Brain pericyte (primary cell): ENCODE measurements at regions not wholly inside any gene's neighbourhood (a gene's known extent, or its start where the extent isn't known, plus 50 kb on each side); places are given as distances from the start of the nearest gene placed in this dataset.
A peak's percentile ranks its signal among the peaks of the same experiment; 100 is the strongest.

Source experiments
- DNase-seq: peaks from one replicate; pipeline ENCODE4 v3.0.0-alpha.2; 2012; ENCODE audit warnings: low read depth, low spot score

- no peak for DNase-seq
Measured at GRCh38 chr1:221101807-221102605, 222.8 kb downstream of the HLX start.

- DNase-seq = no peak
Measured at GRCh38 chr1:221104596-221104995, 225.4 kb downstream of the HLX start.

- DNase-seq = no peak
Measured at GRCh38 chr1:221105578-221105977, 226.3 kb downstream of the HLX start.

GRCh38 chr1:221106616-221107015, 227.4 kb downstream of the HLX start:
- DNase-seq = no peak

GRCh38 chr1:221109930-221110329, 230.7 kb downstream of the HLX start:
- DNase-seq = no peak

DNA sequence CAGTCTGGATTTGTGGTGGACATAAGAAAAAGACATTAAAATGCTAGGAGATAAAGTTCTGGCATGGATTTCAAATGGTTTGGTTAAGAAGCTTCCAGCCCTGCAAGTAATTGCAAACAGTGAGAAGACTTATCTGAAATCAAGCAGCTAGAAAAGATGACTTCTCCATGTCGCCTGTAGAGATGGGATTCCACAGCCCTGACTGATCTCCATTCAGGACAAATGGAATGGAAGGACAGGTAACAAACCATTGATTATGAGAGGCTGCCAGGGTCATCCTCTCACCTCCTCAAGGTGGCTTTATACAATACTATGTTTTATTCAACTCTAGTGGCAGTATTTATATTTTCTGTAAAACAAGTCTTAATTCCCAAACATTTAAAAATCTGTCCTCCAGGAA, 237.9 kb downstream of the HLX start:
- DNase-seq = no peak

DNA sequence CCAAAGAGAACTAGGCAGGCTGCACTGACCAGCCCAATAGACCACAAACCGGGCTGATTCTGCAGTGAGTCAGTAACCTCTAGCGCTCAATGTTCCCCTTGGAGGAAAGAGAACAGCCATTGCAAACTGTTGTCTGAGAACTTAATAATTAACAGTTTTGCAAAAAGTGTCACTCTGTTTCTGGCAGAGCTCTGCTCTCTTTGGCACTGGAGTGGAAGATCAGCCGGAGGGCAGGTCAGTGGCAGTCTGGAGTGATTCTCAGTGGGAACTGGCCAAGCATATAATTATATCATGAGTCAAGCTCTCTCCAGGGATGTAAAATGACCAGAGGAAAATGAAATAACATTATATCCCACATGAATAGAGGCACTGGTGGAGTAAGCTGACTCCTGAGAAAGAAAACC, 238.3 kb downstream of the HLX start:
- peak; percentile 22 for DNase-seq

DNA sequence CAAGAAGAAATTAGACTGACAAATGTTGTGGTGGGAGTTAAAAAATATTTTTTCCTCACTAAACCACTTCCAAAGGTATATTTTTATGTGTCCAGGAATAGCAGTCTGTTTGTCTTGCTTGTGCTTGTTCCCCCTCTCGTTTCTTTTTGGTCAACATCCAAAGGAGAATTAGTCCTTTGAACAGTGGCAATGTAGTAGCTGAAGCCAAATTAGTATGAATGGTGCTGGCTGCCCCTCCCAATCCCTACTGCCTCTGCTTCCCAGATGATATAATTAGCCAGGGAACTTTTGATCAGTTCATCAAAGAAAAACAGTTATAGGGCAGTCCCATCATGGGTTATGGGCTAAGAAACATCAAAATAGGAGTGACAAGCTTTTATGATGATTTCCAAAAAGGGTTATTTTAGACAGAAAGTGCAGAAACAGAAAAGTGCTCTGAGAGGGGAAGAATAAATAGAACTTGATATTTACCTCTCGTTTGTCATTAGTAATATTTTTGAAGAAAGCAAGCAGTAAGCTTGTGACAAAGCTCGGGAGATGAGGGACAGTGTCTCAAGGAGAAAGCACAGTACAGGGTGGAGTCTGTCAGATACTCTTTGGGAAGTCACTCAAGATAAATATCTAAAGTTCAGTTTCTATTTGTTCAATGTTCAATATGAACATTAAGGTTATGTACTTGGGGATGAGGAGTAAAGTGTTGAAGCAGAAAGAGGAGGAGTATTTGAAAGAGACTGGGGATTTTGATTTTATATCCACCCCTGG, 239.1 kb downstream of the HLX start:
- DNase-seq = no peak

- DNase-seq = no peak
Measured at GRCh38 chr1:221118938-221119320, 239.7 kb downstream of the HLX start.

GRCh38 chr1:221122501-221122900, 243.3 kb downstream of the HLX start:
- no peak for DNase-seq

- no peak for DNase-seq
Measured at GRCh38 chr1:221125976-221126375, 246.7 kb downstream of the HLX start.

GRCh38 chr1:221137666-221138065, 258.4 kb downstream of the HLX start:
- DNase-seq = no peak

- no peak for DNase-seq
Measured at GRCh38 chr1:221138516-221138915, 259.3 kb downstream of the HLX start.

DNA sequence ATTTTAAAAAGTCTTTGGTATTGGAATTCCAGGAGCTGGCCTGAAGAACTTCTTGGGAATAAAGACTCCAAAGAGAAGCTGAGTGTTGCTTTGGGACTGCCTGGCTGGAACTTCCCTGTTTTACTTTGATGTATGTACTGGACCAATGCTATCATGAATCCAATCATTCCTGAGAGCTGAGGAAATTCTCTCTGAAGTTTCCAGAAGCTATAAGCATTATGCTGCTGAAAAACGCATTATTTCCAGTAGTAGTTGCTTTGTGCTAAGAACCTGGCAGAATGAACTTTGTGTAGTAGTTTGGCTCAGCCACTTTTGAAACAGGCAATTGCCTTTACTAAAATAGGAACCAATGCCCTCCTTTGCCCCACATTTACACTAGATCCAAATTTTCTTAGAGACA, 260.7 kb downstream of the HLX start:
- DNase-seq = no peak

DNA sequence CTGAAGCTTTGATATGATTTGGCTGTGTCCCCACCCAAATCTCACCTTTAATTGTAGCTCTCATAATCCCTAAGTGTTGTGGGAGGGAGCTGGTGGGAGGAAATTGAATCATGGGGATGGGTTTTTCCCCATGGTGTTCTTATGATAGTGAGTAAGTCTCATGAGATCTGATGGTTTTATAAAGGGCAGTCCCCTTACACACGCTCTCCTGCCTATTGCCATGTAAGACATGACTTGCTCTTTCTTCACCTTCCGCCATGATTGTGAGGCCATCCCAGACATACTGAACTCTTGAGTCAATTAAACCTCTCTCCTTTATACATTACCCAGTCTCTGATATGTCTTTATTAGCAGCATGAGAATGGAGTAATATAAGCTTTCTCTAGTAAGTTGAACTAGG, 261.9 kb downstream of the HLX start:
- DNase-seq = no peak

DNA sequence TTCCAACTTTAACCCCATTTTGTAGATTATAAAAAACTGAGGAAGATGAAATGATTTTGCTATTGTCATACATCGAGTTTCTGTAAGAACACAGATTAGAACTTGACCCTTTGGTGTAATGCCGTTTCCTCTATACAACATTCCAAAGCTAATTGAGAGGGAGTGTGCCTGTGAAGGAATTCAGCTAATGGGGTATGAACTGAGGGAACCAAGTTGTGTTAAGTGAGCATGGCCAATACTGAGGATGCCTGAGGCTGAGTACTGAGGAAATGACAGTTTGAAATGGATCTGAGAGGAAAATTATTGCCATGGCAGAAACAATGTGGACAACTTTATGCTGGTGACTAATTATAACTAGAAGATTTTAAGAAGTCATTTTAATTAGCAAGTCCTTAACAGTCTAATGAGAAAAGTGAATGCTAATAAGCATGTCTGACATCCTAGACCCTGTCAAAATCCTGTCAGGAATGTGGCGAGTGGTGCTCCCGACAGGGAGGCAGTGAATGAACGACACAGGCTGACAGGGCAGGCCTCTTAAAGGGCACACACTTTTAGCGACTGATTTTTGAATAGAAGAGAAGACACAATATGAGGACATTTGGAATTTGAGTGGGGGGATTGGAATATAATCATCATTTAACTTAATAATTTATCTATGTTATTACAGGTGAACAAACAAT, 262.5 kb downstream of the HLX start:
- no peak for DNase-seq

- no peak for DNase-seq
Measured at GRCh38 chr1:221148660-221149059, 269.4 kb downstream of the HLX start.

DNA sequence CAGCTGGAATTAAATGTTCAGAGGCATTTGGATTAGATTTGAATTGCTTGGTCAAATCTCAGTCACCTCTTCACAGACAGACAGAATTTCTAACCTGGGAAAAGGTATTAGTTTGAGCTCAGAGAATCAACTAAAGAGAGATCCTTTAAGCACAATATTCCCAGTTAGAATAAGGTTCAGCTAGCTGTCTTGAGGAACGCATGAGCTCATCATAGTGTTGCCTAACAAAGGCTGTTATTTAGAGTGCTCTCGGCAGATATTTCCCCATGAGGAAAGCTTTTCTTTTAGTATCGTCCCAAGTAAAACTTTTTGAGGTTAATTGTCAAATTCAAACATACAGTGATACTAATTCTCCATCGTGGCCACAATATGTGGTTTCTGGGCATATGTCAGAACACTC, 269.9 kb downstream of the HLX start:
- DNase-seq = no peak

- no peak for DNase-seq
Measured at GRCh38 chr1:221149555-221150075, 270.4 kb downstream of the HLX start.

GRCh38 chr1:221150996-221151395, 271.8 kb downstream of the HLX start:
- no peak for DNase-seq

DNA sequence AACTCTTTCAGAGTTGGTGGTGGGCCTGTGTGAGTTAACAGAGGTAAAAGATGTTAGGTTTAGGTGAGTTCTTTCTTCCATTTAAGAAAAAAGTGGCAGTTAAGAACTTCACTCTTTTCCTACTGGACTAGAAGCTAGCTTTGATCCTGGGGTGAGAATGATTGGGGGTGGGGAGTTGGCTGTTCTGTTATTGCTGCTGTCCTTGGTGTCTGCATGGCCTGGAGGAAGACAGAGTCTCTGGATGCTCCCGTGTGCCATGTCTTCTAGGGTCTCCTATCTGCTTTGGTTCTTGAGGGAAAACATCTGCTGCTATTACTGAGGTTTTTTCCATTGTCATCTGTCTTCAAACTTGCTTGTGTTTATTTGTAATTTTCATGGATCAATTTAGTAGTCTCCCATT, 275.7 kb downstream of the HLX start:
- no peak for DNase-seq

DNA sequence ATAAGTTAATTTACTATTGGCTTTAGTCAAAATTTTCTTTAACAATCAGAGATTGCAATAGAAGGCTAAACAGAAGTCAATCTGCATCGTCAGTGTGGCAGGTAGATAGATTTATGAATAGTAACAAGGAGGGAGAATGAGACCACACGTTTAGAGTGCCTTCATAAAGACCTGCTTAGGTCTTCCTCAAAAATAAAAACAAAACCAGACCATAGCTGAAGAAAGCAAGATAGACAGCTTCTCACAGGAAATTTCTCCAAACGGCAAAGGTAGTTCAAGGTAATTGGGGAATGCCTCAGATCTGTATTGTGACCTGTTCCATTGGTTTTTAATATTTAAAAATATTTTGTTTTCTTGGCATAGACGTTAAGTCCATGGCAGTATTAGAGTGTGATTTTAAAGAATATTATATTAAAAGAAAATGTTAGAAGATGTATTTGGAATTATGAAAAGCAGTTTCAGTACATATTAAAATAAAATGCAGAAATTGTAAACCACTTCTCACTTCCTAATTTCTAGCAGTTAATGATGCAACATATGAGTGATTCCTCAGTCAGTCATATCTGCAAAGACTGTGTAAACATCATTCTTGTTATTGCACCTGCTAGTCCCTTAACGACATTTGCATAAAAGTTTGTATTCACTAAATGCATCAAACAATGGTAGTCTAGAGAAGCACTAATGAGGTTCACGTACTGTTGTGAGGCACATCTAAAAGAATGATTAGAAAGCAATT, 278.0 kb downstream of the HLX start:
- DNase-seq = no peak
